ENCODE measurements at regions not wholly inside any gene's neighbourhood (a gene's known extent, or its start where the extent isn't known, plus 50 kb on each side); places are given as distances from the start of the nearest gene placed in this dataset.

DNA sequence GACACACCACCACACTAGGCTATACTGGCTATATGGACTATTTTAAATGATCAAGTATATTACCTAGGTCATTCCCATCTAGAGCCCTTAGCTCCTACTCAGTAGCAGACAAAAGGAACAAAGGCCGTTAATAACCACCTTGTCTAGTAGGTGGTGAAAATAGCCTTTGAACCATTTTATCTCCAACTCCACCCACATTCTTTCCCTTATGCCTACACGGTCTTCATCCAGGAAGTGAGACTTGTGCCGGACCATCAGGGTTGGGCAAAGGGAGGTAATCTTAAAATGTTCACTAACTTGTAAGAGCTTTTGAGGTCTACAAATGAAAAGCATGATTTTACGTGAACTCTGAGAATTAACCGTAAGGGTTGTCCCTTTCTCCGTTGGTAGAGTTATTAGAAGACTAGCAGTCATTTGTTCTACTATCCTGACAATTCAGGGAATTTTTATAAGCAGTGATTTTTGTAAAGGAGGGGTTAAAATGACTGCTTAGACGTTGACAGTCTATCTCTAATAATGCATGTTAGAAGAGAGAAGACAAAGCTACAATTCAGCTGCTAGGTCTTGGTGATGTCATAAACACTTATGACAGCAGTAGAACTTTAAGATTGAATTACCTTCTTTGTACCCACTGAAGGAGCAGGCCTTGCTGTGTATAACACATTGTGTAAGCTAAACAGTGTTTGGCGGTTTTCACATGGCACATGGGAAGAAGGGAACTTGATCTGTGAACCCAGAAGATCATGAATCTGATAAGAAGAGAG lies 371.8 kb upstream of the JAG1 start:
- no peak for DNase-seq (ENCODE audit: low spot score)
- Histone ChIP-seq H3K4me3 (ENCODE audit: low read depth, low read length, poor library complexity, severe bottlenecking) (no peak overlapping the region), H3K9me2 (ENCODE audit: insufficient read depth, low read length) (no peaks in the 10 kb centered on the region), H3K4me1 (ENCODE audit: insufficient read depth, low read length, poor library complexity, severe bottlenecking) (no peaks in the 10 kb centered on the region), H3K79me2 (ENCODE audit: insufficient read depth, low read depth, low read length) (no peaks in the 10 kb centered on the region), H3K9me3 (ENCODE audit: low read length) (no peaks in the 10 kb centered on the region), H3K36me3 (ENCODE audit: insufficient read depth, low read length) (no peaks in the 10 kb centered on the region), H2AFZ (ENCODE audit: low read length) (no peak overlapping the region), H4K20me1 (ENCODE audit: insufficient read depth, low read length) (no peaks in the 10 kb centered on the region), H3K27ac (ENCODE audit: low read depth, low read length, poor library complexity, severe bottlenecking) (no peak overlapping the region), H3K4me2 (ENCODE audit: low read length) (no peak overlapping the region)
- intact Hi-C loops (cut with micrococcal nuclease; ENCODE audit: unreplicated experiment), result no loop called here
- POLR2A ChIA-PET, result interaction anchor here (0.8 to 0.9 kb wide), 2 partner anchors 16 to 34 kb away, joined by 3 read pairs; no protein-coding TSS in a partner anchor
- TF ChIP-seq, protein P1, sequence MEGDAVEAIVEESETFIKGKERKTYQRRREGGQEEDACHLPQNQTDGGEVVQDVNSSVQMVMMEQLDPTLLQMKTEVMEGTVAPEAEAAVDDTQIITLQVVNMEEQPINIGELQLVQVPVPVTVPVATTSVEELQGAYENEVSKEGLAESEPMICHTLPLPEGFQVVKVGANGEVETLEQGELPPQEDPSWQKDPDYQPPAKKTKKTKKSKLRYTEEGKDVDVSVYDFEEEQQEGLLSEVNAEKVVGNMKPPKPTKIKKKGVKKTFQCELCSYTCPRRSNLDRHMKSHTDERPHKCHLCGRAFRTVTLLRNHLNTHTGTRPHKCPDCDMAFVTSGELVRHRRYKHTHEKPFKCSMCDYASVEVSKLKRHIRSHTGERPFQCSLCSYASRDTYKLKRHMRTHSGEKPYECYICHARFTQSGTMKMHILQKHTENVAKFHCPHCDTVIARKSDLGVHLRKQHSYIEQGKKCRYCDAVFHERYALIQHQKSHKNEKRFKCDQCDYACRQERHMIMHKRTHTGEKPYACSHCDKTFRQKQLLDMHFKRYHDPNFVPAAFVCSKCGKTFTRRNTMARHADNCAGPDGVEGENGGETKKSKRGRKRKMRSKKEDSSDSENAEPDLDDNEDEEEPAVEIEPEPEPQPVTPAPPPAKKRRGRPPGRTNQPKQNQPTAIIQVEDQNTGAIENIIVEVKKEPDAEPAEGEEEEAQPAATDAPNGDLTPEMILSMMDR (conservative IDR thresholded peaks at IDR 0.05; ENCODE audit: low read length), result no peak
- TF ChIP-seq EZH2phosphoT487 (IDR thresholded peaks at IDR 0.05; ENCODE audit: borderline replicate concordance, low read depth, low read length), result no peak
- no TSS peak for BruUV-seq (replicated peaks)
- CTCF ChIA-PET (ENCODE audit: unreplicated experiment), result no interaction called here

DNA sequence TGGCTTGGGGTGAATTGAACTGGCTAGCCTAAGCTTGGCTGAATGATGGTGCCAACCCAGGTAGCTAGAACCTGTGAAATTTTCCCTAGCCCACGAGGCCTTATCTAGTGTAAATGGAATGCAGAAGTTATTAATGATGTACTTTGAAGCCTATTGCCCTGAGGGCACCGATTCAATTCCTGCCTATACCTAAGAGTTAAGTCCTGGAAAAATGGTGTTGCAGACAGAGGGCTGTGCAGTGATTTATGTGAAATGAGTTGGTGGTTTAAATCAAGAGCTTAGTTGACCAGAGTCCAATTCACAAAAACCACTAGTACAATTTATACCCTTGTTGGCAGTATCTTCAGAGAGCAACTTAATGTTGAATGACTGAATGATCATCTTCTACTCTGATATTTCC lies 373.8 kb upstream of the JAG1 start:
- Histone ChIP-seq H3K79me2 (ENCODE audit: insufficient read depth, low read depth, low read length) (no peaks in the 10 kb centered on the region), H3K27ac (ENCODE audit: low read depth, low read length, poor library complexity, severe bottlenecking) (no peak overlapping the region), H3K4me3 (ENCODE audit: low read depth, low read length, poor library complexity, severe bottlenecking) (no peak overlapping the region), H3K9me3 (ENCODE audit: low read length) (no peaks in the 10 kb centered on the region), H3K36me3 (ENCODE audit: insufficient read depth, low read length) (no peaks in the 10 kb centered on the region), H3K4me2 (ENCODE audit: low read length) (no peak overlapping the region), H3K9me2 (ENCODE audit: insufficient read depth, low read length) (no peaks in the 10 kb centered on the region), H2AFZ (ENCODE audit: low read length) (no peak overlapping the region), H4K20me1 (ENCODE audit: insufficient read depth, low read length) (no peaks in the 10 kb centered on the region), H3K4me1 (ENCODE audit: insufficient read depth, low read length, poor library complexity, severe bottlenecking) (no peaks in the 10 kb centered on the region)
- ChIA-PET CTCF (ENCODE audit: unreplicated experiment) (no interaction called here), POLR2A (no interaction called here)
- TF ChIP-seq EZH2phosphoT487 (IDR thresholded peaks at IDR 0.05; ENCODE audit: borderline replicate concordance, low read depth, low read length), result no peak
- TF ChIP-seq, protein P1 (conservative IDR thresholded peaks at IDR 0.05; ENCODE audit: low read length), result no peak
- no TSS peak for BruUV-seq (replicated peaks)
- intact Hi-C loops (cut with micrococcal nuclease; ENCODE audit: unreplicated experiment), result no loop called here
- no peak for DNase-seq (ENCODE audit: low spot score)

DNA sequence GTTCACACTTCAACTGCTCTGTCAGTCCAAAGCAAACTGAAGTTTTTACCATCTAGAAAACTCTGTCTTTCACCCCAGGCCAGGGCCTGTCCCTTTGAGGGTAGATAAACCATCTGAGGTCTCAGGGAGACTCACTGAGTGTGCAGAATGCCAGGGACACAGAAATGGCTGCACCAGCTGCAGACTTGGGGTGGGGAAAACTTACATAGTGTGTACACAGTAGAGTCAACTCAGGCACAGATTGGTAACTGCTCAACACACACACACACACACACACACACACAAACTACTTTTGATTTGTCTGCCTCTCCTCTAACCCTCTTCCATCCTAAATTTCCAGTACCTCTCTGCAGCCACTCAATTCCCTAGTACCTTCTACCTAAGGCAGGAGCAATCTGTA lies 374.9 kb upstream of the JAG1 start:
- Histone ChIP-seq H3K4me2 (ENCODE audit: low read length) (no peak overlapping the region), H3K27ac (ENCODE audit: low read depth, low read length, poor library complexity, severe bottlenecking) (no peak overlapping the region), H3K4me3 (ENCODE audit: low read depth, low read length, poor library complexity, severe bottlenecking) (no peak overlapping the region), H3K4me1 (ENCODE audit: insufficient read depth, low read length, poor library complexity, severe bottlenecking) (no peaks in the 10 kb centered on the region), H4K20me1 (ENCODE audit: insufficient read depth, low read length) (no peaks in the 10 kb centered on the region), H3K36me3 (ENCODE audit: insufficient read depth, low read length) (no peaks in the 10 kb centered on the region), H3K9me3 (ENCODE audit: low read length) (no peaks in the 10 kb centered on the region), H2AFZ (ENCODE audit: low read length) (no peak overlapping the region), H3K79me2 (ENCODE audit: insufficient read depth, low read depth, low read length) (no peaks in the 10 kb centered on the region), H3K9me2 (ENCODE audit: insufficient read depth, low read length) (no peaks in the 10 kb centered on the region)
- ChIA-PET CTCF (ENCODE audit: unreplicated experiment) (no interaction called here), POLR2A (no interaction called here)
- BruUV-seq (replicated peaks), result no TSS peak
- TF ChIP-seq, protein P1 (conservative IDR thresholded peaks at IDR 0.05; ENCODE audit: low read length), result no peak
- no peak for TF ChIP-seq EZH2phosphoT487 (IDR thresholded peaks at IDR 0.05; ENCODE audit: borderline replicate concordance, low read depth, low read length)
- intact Hi-C loops (cut with micrococcal nuclease; ENCODE audit: unreplicated experiment), result no loop called here
- no peak for DNase-seq (ENCODE audit: low spot score)
